ENCODE measurements at regions not wholly inside any gene's neighbourhood (a gene's known extent, or its start where the extent isn't known, plus 50 kb on each side); places are given as distances from the start of the nearest gene placed in this dataset.

DNA sequence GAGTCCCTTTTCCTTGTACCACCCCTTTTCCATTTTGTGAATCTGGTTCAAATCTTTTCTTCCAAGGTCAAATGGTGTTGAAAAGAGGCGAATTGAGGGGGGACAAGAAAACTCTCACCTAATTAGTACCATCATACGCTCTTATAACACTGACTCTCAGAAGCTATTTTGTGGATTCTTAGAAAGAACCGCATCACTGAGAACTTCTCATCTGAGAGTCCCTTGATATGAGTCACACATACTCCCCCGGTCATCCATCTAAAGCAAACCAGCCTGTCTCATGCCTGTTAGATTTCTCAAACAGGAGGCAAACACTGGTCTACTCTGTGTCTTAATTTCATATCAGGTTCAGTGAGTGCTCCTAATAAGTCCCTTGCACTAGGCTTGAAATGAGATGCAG is 76.5 kb upstream of the SPRED1 start:
- no peak for DNase-seq (ENCODE audit: low spot score)

DNA sequence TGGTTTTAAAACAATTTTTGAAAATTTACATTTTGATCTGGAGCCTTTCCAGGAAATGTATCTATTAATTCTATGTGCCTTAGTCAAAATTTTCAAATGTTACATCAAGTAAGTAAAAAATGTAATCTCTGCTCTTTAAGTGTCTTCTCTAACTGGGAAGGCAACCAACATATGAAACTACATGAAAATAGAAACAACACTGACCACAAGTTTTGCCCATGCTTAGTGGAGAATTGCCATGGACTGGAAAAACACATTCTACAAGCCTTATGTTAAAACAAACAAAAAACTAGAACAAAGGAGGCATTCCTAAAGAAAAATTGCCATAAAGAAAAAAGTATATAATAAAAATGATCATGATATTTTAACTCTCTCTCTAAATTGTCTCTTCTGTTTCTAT is 75.9 kb upstream of the SPRED1 start:
- no peak for DNase-seq (ENCODE audit: low spot score)

DNA sequence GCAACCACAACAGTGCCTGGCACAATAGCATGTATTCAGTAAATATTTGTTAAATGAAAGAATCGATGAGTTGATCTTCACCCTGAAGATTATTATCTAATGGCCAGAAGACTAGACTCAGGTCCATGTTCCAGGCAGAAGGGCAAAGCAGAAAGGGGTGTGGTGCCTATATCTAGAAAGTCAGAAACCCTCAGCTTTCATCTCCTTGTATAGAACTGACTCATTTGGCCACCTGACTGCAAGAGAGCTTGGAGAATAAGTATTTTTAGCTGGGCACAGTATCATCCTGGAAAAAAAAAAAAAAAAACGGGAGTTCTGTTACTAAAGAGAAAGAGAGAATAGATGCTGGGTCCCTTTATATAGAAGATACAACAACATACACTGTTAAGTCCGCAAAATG is 69.7 kb upstream of the SPRED1 start:
- no peak for DNase-seq (ENCODE audit: low spot score)

DNA sequence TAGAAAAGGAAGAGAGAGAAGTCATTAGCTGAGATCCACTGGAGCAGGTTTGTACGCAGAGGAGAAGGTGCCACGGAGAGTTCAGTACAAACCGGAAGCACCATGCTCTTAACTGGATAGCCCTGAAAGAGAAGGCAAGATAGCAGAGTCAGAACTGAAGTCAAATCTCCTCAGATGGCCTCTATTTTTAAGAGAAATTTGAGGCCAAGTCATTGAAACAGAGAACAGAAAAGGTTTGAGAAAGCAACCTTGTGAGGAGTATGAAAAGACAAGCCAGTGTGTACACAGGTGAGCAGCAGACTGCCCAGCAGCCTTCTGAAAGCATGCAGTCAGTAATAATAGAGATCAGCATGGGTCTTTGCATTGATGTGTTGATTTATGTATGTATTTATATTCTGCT is 66.1 kb upstream of the SPRED1 start:
- no peak for DNase-seq (ENCODE audit: low spot score)

DNA sequence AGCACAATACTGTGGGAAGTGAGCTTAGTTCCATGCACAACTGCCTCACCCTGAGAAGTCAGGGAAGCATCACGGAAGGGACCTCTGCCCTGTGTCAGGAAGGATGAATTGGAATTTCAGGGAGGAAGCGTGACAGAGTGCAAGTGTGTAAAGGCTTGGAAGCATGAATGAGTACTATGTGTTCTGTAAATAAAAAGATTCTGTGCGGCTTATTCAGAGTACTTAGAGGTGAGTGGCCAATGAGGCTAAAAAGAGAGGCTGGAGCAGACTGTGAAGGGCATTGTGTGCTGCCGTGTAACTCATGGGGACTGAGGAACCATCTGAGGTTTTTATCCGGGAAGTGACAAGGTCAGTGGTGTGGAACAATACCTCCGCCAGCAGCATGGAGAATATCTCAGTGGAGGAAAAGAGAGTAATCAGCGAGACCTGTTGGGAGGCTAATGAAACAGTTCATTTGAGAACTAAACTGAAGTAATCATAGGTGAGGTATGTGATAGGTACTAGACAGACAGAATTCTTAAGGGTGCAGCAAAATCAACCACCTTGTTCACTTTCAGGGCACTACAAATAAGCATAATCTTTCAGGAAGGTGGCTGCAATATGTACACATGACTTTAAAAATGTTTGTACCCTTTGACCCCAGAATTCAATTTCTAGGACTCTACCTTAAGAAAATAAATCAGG is 64.9 kb upstream of the SPRED1 start:
- DNase-seq (ENCODE audit: low spot score): no peak

DNA sequence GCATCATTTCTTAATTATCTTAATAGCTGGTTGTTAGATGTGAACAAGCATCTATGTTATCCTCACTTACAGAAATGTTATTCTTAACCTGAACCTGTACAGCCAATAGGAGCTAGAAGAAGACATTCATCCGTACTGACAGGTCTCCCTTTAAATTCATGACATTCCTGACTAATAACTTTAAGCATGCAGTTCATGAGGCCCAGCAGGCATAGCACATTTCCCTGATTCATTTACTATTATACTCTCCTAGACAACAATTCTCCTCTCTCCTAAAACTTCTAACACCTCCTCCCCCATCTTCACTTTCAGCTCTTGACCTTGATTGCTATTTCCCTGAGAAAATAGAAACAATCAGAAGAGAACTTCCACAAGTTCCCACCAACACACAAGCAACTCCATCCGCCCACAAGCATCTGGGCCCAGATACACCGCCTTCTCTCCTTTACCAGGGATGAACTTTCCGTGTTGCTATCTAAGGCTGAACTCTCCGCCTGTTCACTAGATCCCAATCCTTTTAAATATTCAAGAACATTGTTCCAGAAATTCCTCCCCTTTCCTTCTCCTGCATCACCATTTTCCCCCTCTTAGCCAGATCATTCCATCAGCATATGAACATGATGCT is 62.9 kb upstream of the SPRED1 start:
- DNase-seq (ENCODE audit: low spot score): no peak

DNA sequence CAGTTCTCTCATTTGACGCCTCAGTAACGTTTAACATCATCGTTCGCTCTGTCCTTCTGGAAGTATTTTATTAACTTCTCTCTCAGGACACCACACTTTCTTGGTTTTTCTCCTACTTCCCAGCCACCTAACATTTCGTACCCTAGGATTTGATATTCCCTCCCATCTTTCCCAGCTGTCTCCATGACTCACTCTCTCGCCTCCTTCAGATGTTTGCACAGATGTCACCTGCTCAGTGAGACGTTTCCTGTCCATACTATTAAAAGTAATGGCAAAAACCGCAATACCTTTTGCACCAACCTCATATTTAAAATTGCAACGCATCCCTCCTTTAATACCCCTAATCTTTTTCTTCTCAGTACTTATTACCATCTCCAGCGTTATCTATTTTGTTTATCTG is 62.1 kb upstream of the SPRED1 start:
- no peak for DNase-seq (ENCODE audit: low spot score)

DNA sequence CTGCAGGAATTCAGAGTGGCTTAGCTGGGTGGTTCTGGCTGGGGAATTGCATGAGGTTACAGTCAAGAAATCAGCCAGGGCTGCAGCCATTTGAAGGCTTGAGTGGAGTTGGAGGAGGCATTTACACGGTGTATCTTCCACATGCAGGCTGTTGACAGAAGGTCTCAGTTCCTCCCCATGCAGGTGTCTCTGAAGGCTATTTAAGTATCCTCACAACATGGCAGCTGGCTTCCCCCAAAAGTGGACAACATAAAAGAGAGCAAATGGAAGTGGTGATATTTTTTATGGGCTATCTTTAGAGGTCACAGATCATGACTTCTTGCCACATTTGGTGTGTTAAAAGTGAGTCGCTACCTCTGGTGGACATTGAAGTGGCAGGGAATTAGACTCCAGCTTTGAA is 60.1 kb upstream of the SPRED1 start:
- DNase-seq (ENCODE audit: low spot score): no peak

DNA sequence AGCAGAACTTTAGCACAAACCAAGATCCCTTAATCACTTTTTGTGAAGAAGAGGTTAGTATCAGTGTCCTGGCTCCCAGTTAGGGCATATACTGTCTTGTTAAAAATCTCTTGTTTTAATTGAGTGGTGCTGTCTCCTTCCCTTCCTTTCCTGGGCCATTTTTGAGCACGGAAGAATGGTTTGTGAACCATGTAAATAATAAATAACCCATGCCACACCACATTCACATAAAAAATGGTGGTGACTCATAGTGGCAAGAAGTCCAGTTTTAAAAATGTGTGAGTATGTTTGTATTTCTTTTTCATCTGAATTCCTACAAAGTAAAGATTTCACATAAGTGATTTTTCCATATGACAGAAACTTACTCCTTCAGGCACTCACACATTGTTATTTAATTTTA is 59.1 kb upstream of the SPRED1 start:
- no peak for DNase-seq (ENCODE audit: low spot score)

DNA sequence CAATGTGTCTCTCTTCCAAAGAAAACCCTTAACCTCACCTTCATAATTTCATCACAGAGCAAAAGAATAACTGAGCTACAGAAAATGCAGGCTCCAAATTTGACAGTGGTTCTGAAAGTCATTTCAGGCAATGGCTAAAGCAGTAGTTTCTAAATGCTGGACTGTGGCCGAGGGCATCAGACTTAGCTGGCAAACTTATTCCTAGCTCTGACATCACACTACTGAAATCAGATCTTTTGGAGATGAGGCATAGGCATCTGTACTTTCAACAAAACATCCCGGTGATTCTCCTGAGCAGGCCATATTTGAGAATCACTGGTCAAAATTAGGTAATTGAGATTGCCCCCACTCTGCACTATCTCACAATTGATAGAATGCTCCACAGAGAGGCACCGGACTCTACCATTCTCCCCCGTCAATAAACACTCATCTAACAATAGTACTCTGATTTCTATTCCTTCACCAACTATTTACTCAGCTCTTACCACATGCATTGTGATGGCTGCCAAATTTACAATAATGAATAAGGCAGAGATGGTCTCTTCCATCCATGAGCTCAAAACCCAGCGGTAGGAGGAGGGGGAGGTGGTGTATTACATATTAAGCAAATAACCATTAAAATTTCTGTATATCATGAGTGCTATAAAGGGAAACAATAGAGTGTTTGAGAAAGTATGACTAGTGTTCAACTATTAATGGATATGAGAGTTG is 57.3 kb upstream of the SPRED1 start:
- DNase-seq (ENCODE audit: low spot score): no peak

DNA sequence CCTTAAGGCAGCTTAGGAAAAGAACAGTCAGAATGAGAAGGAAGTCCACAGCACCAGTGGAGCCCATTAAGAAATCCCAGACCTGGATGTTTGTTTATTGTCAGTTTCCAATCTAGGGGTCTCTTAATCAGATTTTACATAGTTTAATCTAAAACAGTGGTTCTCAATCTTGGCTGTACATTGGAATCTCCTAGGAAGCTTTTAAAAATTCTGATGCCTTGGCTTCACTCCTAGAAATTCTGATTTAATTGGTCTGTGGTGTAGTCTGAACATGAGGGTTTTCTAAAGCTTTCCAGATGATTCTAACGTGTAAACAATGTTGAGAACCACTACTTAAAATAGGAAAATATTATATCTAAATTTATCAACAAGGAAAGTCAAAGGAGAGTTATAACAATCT is 56.6 kb upstream of the SPRED1 start:
- no peak for DNase-seq (ENCODE audit: low spot score)

DNA sequence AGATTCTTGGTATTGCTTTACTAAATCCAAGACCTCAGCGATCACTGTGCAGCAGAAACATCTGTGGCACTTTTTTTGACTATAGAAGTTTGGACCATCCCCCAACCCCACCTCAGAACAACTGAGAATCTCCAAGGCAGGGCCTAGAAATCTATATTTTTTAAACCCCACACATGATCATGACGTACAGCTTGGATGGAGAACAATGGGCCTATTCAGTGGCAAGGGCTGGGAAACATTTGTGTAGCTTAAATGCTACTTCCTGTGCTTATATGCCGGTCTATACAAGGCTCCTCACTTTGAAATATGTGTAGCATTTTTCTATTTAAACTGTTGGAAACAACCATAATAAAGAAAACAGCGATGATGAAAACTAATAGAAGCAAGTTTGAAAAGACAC is 55.1 kb upstream of the SPRED1 start:
- DNase-seq (ENCODE audit: low spot score): no peak

DNA sequence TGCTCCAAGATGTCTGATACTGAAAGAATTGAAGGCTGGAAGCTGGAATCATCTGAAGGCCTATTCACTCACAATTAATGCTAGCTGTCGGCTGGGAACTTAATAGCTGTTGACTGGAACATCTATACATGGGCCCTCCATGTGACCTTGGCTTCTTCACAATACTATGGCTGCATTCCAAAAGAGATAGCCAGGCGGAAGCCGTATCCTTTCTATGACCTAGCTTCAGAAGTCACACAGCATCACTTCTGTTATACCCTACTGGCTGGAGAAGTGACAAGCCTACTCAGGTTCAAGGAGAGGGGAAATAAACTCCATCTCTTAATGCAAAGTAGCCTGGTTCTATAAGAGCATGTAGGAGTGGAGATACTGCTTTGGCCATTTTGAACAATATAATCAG is 50.9 kb upstream of the SPRED1 start:
- no peak for DNase-seq (ENCODE audit: low spot score)

DNA sequence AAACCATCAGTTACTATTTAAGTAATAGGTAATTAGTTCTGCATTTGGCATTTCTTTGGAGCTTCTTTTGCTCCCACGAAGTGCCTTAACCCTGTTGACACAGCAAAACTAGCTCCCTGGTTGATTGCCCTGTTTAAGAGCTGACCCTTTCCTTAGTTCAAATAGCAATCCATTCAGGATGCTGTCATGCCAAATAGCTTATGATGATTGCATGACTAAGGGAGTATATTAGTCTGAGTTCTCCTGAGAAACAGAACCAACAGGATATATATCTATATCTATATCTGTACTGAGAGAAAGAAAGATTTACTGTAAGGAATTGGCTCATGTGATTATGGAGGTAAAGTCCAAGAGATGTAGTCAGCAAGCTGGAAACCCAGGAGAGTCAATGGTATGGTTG is 50.3 kb upstream of the SPRED1 start:
- no peak for DNase-seq (ENCODE audit: low spot score)
